IMR-90 (cell line): ENCODE measurements at regions not wholly inside any gene's neighbourhood (a gene's known extent, or its start where the extent isn't known, plus 50 kb on each side); places are given as distances from the start of the nearest gene placed in this dataset.

Source experiments
- ATAC-seq: fragments of 200-7000 bp; cut with Tn5 transposase; 2 replicates; pipeline ENCODE4 v1.9.1; 2020; ENCODE audit warnings: low read depth, mild to moderate bottlenecking, moderate library complexity
- BruUV-seq: library from RNA; stranded (reverse); fragments of 400-500 nt; replicated peaks from 2 replicates; lab custom pipeline; 2021; lab: Mats Ljungman, UMichigan
- CTCF ChIA-PET: fragments of 300-600 bp; formaldehyde crosslinking; extraction: SDS; loops from one replicate; lab custom pipeline; 2021; ENCODE audit warnings: antibody characterized with exemption; lab: Yijun Ruan, JAX
- POLR2A ChIA-PET: fragments of 300-600 bp; sonication (Branson Sonifier 250); formaldehyde crosslinking; loops from one replicate; lab custom pipeline; 2022; ENCODE audit warnings: antibody characterized with exemption; ENCODE audit not compliant: unreplicated experiment; lab: Charles Lee
- DNase-seq: peaks from one replicate; pipeline ENCODE4 v3.0.0; 2013
- H2AFZ ChIP-seq: replicated peaks from 2 replicates; pipeline ENCODE3; 2013; ENCODE audit warnings: low read length, mild to moderate bottlenecking; ENCODE audit not compliant: poor library complexity
- H2AK5ac ChIP-seq: 2 replicates; pipeline ENCODE4 v1.6.1; 2013; ENCODE audit warnings: low read depth, low read length, inconsistent platforms
- H2AK9ac ChIP-seq: replicated peaks from 2 replicates; pipeline ENCODE3; 2013; ENCODE audit warnings: mild to moderate bottlenecking, low read depth, low read length, moderate library complexity; ENCODE audit not compliant: poor library complexity
- H2BK120ac ChIP-seq: 2 replicates; pipeline ENCODE4 v1.6.1; 2013; ENCODE audit warnings: low read depth, low read length, inconsistent platforms
- H2BK15ac ChIP-seq: 3 replicates; pipeline ENCODE4 v1.6.1; 2013; ENCODE audit warnings: low read depth, low read length, inconsistent platforms
- H2BK20ac ChIP-seq: 2 replicates; pipeline ENCODE4 v1.6.1; 2013; ENCODE audit warnings: low read depth, mild to moderate bottlenecking, inconsistent platforms, low read length, moderate library complexity
- H2BK5ac ChIP-seq: 2 replicates; pipeline ENCODE4 v1.6.1; 2013; ENCODE audit warnings: mild to moderate bottlenecking, low read depth, low read length, inconsistent platforms; ENCODE audit not compliant: poor library complexity, severe bottlenecking
- H3K14ac ChIP-seq: replicated peaks from 2 replicates; pipeline ENCODE4 v1.6.1; 2013; ENCODE audit warnings: low read depth, low read length, inconsistent platforms
- H3K18ac ChIP-seq: 2 replicates; pipeline ENCODE4 v1.6.1; 2013; ENCODE audit warnings: low read depth, low read length, control low read depth
- H3K23ac ChIP-seq: 2 replicates; pipeline ENCODE4 v1.6.1; 2013; ENCODE audit warnings: low read depth, low read length, inconsistent platforms
- H3K27ac ChIP-seq: 2 replicates; pipeline ENCODE4 v1.5.1; 2013; ENCODE audit warnings: mild to moderate bottlenecking, control low read depth, low read length; ENCODE audit not compliant: insufficient read depth
- H3K27me3 ChIP-seq: 2 replicates; pipeline ENCODE4 v1.6.1; 2013; ENCODE audit warnings: low read length; ENCODE audit not compliant: control insufficient read depth, insufficient read depth
- H3K36me3 ChIP-seq: 2 replicates; pipeline ENCODE4 v1.6.1; 2013; ENCODE audit warnings: low read length, mixed read lengths; ENCODE audit not compliant: control insufficient read depth, insufficient read depth
- H3K4ac ChIP-seq: 2 replicates; pipeline ENCODE4 v1.6.1; 2013; ENCODE audit warnings: low read depth, low read length, inconsistent platforms
- H3K4me1 ChIP-seq: 2 replicates; pipeline ENCODE4 v1.6.1; 2013; ENCODE audit warnings: low read length, mixed read lengths; ENCODE audit not compliant: control insufficient read depth, insufficient read depth
- H3K4me2 ChIP-seq: 2 replicates; pipeline ENCODE4 v1.6.1; 2013; ENCODE audit warnings: low read depth, mild to moderate bottlenecking, control low read depth, low read length, moderate library complexity
- H3K4me3 ChIP-seq: 2 replicates; pipeline ENCODE4 v1.5.1; 2013; ENCODE audit warnings: low read depth, mild to moderate bottlenecking, control low read depth, low read length, moderate library complexity; ENCODE audit not compliant: insufficient read depth
- H3K56ac ChIP-seq: 2 replicates; pipeline ENCODE4 v1.6.1; 2013; ENCODE audit warnings: low read length, inconsistent platforms; ENCODE audit not compliant: insufficient read depth; ENCODE audit errors: extremely low read depth
- H3K79me1 ChIP-seq, 2 experiments: 2 replicates each; pipeline ENCODE4 v1.6.1; 2013; ENCODE audit warnings: low read length in 2 of 2, inconsistent platforms in 1 of 2, low read depth in 1 of 2
- H3K9ac ChIP-seq: 2 replicates; pipeline ENCODE4 v1.6.1; 2013; ENCODE audit warnings: low read depth, low read length, control low read depth
- H3K9me1 ChIP-seq: 2 replicates; pipeline ENCODE4 v1.6.1; 2013; ENCODE audit warnings: low read length, inconsistent platforms; ENCODE audit not compliant: insufficient read depth
- H3K9me3 ChIP-seq: 2 replicates; pipeline ENCODE4 v1.6.1; 2013; ENCODE audit warnings: low read length; ENCODE audit not compliant: control insufficient read depth, insufficient read depth
- H4K20me1 ChIP-seq: 2 replicates; pipeline ENCODE4 v1.6.1; 2013; ENCODE audit warnings: low read length, inconsistent platforms; ENCODE audit not compliant: insufficient read depth
- H4K5ac ChIP-seq: 2 replicates; pipeline ENCODE4 v1.6.1; 2013; ENCODE audit warnings: mild to moderate bottlenecking, low read depth, low read length, control low read depth
- H4K8ac ChIP-seq, 2 experiments: 2 replicates each; pipeline ENCODE4 v1.6.1; 2013; ENCODE audit warnings: low read depth in 2 of 2, low read length in 2 of 2, control low read depth in 1 of 2, inconsistent platforms in 1 of 2
- H4K91ac ChIP-seq: 2 replicates; pipeline ENCODE4 v1.6.1; 2013; ENCODE audit warnings: low read depth, low read length, inconsistent platforms; ENCODE audit not compliant: insufficient read depth
- BHLHE40 ChIP-seq: fragments of 150-350 bp; IDR thresholded peaks from 2 replicates; pipeline ENCODE4 v1.6.1; 2016; ENCODE audit warnings: mild to moderate bottlenecking, low read depth, low read length
- MAFK ChIP-seq: IDR thresholded peaks from 2 replicates; pipeline ENCODE4 v1.6.1; 2012; ENCODE audit warnings: low read depth, low read length, improper control_type of control experiment
- RAD21 ChIP-seq: IDR thresholded peaks from 2 replicates; pipeline ENCODE4 v1.6.1; 2012; ENCODE audit warnings: low read length, improper control_type of control experiment
- RFX5 ChIP-seq: IDR thresholded peaks from 2 replicates; pipeline ENCODE4 v1.8.0; 2012; ENCODE audit warnings: low read depth, mild to moderate bottlenecking, low read length, moderate library complexity
- WGBS, 2 experiments: methylation state at CpG; one replicate each; pipeline versions ENCODE4 v1.1.5 to v1.1.7; 2013; ENCODE audit warnings: missing lambda C conversion rate in 2 of 2; ENCODE audit not compliant: insufficient read length in 1 of 2; ENCODE audit errors: extremely low coverage in 2 of 2; 5-methylcytosine and 5-hydroxymethylcytosine counted together
- dilution Hi-C: fragments of 300-500 bp; cut with HindIII; formaldehyde crosslinking; loops from one replicate; pipeline ENCODE4 v1.14.3; 2018; ENCODE audit warnings: low sequenced_read_pairs; ENCODE audit not compliant: unreplicated experiment
- in situ Hi-C: fragments of 300-500 bp; cut with MboI; formaldehyde crosslinking; loops from 3 replicates; pipeline ENCODE4 v1.14.3; 2019; ENCODE audit warnings: low sequenced_read_pairs, inconsistent platforms, mixed read lengths
- intact Hi-C: fragments of 100-400 bp; cut with micrococcal nuclease; formaldehyde crosslinking; loops from 2 replicates; pipeline ENCODE4 v1.10.0; 2022
- TF ChIP-seq, protein P1 (sequence below): fragments of 150-350 bp; IDR thresholded peaks from 2 replicates; pipeline ENCODE4 v1.6.1; 2016; ENCODE audit warnings: low read depth, mild to moderate bottlenecking, low read length, moderate library complexity, borderline replicate concordance
- TF ChIP-seq, protein P2 (sequence below): fragments of 150-350 bp; IDR thresholded peaks from 2 replicates; pipeline ENCODE4 v1.6.1; 2017; ENCODE audit warnings: mild to moderate bottlenecking, antibody characterized with exemption, low read length, low read depth

DNA sequence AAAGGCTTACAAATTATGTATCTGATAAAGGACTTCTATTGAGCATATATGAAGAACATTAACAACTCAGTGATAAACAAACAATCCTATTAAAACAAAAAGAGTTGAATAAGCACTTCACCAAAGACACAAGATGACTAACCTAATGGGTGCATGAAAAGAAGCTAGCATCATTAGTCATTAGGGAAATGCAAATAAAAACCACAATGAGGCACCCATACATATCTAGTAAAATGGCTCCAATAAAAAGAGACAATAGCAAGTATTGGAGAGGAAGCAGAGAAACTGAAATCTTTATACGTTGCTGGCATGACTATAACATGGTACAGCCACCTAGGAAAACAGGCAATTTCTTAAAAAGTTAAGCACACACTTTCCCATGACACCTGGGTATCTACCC lies 77.6 kb upstream of the ZMIZ1 start:
- no peak overlapping the region for H4K91ac ChIP-seq
- DNase-seq (peak; percentile 46), ATAC-seq (no peak)
- H3K9me1 ChIP-seq, result peaks cover 1% of the 10 kb centered on the region; the same call in 1 of the 2 replicates
- no peak overlapping the region for H2BK20ac ChIP-seq
- no peaks in the 10 kb centered on the region for H3K36me3 ChIP-seq
- no peak overlapping the region for H3K23ac ChIP-seq
- H3K9me3 ChIP-seq, result peaks cover 3% of the 10 kb centered on the region
- H3K14ac ChIP-seq, result no peak overlapping the region
- H3K56ac ChIP-seq, result no peak overlapping the region
- H3K9ac ChIP-seq, result no peak overlapping the region
- H3K4me2 ChIP-seq, result no peak overlapping the region
- no peak overlapping the region for H2BK5ac ChIP-seq
- H2AK5ac ChIP-seq, result no peak overlapping the region
- H2BK120ac ChIP-seq, result no peak overlapping the region
- intact Hi-C loops, result no loop called here
- TF ChIP-seq RAD21 (no peak), MAFK (0 out of 2 replicates have a peak, but pooled peaks have one; percentile 25), RFX5 (no peak), BHLHE40 (no peak)
- TF ChIP-seq, protein P1, sequence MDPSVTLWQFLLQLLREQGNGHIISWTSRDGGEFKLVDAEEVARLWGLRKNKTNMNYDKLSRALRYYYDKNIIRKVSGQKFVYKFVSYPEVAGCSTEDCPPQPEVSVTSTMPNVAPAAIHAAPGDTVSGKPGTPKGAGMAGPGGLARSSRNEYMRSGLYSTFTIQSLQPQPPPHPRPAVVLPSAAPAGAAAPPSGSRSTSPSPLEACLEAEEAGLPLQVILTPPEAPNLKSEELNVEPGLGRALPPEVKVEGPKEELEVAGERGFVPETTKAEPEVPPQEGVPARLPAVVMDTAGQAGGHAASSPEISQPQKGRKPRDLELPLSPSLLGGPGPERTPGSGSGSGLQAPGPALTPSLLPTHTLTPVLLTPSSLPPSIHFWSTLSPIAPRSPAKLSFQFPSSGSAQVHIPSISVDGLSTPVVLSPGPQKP, result no peak
- TF ChIP-seq, protein P2, sequence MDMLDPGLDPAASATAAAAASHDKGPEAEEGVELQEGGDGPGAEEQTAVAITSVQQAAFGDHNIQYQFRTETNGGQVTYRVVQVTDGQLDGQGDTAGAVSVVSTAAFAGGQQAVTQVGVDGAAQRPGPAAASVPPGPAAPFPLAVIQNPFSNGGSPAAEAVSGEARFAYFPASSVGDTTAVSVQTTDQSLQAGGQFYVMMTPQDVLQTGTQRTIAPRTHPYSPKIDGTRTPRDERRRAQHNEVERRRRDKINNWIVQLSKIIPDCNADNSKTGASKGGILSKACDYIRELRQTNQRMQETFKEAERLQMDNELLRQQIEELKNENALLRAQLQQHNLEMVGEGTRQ, result no peak
- no peak overlapping the region for H2BK15ac ChIP-seq
- WGBS, 2 experiments, result no CpG with 5 or more reads among the region's 1 CpG
- no peak overlapping the region for H4K5ac ChIP-seq
- H4K20me1 ChIP-seq, result no peaks in the 10 kb centered on the region
- ChIA-PET POLR2A (no interaction called here), CTCF (no interaction called here)
- no peak overlapping the region for H3K18ac ChIP-seq
- no TSS peak for BruUV-seq
- H3K4me3 ChIP-seq, result no peak overlapping the region
- H4K8ac ChIP-seq, result no peak overlapping the region
- dilution Hi-C loops, result no loop called here
- H3K4me1 ChIP-seq, result peaks cover 6% of the 10 kb centered on the region
- no peaks in the 10 kb centered on the region for H3K79me1 ChIP-seq
- H3K27ac ChIP-seq, result no peak overlapping the region
- H2AK9ac ChIP-seq, result no peak overlapping the region
- H3K4ac ChIP-seq, result no peak overlapping the region
- in situ Hi-C loops, result no loop called here
- no peak overlapping the region for H2AFZ ChIP-seq
- H3K27me3 ChIP-seq, result peaks cover 4% of the 10 kb centered on the region; the same call in 1 of the 2 replicates
